GM10266 (cell line): ENCODE measurements at regions not wholly inside any gene's neighbourhood (a gene's known extent, or its start where the extent isn't known, plus 50 kb on each side); places are given as distances from the start of the nearest gene placed in this dataset.

Experiments used
- DNase-seq: peaks from one replicate; pipeline ENCODE4 v3.0.0; 2012; ENCODE audit errors: extremely low spot score
- CTCF ChIP-seq: IDR thresholded peaks from 2 replicates; pipeline ENCODE4 v1.5.1; 2012; ENCODE audit warnings: mild to moderate bottlenecking, low read depth; ENCODE audit not compliant: control insufficient read depth, insufficient read depth; ENCODE audit errors: missing control alignments

- DNase-seq, result peak; percentile 18
- TF ChIP-seq CTCF, result no peak
Observed at GRCh38 chr6:40962241-40962640, 76.8 kb downstream of the UNC5CL start.

- no peak for TF ChIP-seq CTCF
- DNase-seq, result no peak
Observed at GRCh38 chr6:40961831-40962230, 77.2 kb downstream of the UNC5CL start.

GRCh38 chr6:40960742-40961430 is 78.1 kb downstream of the UNC5CL start:
- TF ChIP-seq CTCF, result no peak
- no peak for DNase-seq

- DNase-seq, result no peak
- no peak for TF ChIP-seq CTCF
Observed at GRCh38 chr6:40959781-40960327, 79.2 kb downstream of the UNC5CL start.

GRCh38 chr6:40958738-40959137 is 80.3 kb downstream of the UNC5CL start:
- TF ChIP-seq CTCF, result no peak
- DNase-seq, result no peak

- no peak for TF ChIP-seq CTCF
- no peak for DNase-seq
Observed at GRCh38 chr6:40957616-40958492, 81.2 kb downstream of the UNC5CL start.
